NCI-H748 (cell line): ENCODE measurements at regions not wholly inside any gene's neighbourhood (a gene's known extent, or its start where the extent isn't known, plus 50 kb on each side); places are given as distances from the start of the nearest gene placed in this dataset.

ENCODE experiments used
- DNase-seq: peaks from one replicate; lab custom pipeline; 2025; ENCODE audit not compliant: unreplicated experiment; lab: John Stamatoyannopoulos, UW

DNA sequence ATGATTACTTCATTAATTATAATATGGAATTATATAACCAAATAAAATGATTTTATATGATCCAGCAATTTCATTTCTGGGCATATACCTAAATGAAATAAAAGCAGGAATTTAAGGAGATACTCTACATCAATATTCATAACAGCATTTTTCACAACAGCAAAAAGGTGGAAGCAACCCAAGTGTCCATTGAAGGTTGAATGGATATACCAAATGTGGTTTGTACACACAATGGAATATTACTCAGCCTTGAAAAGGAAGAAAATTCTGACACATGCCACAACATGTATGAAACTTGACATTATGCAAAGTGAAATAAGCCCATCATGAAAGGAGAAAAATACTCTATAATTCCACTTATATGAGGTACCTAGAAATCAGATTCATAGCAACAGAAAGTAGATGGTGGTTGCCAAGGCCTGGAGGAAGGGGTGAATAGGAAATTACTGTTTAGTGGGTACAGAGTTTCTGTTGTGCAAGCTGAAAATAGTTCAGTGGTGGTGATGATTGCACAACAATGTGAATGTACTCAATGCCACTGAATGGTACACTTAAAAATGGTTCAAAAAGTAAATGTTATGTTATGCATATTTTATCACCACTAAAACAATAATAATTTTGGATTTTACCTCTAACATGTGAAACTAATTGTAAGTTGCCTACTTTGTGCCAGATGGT is 471.5 kb downstream of the SPRY1 start:
- no peak for DNase-seq

DNA sequence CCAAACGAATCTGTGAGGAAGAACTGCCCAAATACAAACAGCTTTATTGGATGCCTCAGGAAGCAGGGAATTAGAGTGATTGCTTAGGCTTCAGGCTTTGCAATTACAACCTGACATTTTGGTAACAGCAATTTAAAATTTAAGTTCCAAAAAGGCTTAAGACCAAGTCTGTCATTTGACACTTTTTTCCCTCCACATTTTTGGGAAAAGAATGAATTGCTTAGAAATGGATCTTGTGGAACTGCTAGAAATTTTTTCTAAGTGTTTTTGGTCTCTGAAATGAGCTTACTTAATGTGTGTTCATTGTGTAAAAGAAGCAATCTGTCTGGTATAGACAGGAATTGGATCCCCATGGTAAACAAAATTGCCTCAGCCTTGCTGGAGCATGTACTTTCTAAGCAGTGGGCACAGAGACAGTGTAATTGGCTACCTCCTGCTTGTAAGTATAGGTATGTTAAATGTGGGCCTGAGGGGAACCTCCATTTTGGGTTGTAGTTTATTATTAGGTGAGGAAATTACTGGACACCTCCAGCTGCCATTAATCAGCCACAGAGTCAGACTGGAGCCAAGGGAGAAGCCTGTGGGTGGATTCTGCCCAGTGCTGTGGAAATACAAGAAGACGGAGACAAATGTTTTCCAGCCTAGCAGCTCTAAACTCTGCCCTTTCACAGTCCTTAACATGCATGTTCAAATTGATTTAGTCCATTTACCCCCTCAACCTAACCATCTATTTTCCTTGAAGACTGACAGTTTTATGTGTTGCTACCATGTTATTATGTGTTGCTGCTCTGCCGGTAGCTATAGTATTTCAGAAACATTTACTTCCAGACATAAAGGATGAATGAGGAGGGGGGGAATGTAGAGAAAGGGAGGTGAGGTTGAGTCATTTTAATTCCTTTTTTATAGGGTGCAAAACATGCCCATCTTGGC is 473.0 kb downstream of the SPRY1 start:
- peak; percentile 57 for DNase-seq

DNA sequence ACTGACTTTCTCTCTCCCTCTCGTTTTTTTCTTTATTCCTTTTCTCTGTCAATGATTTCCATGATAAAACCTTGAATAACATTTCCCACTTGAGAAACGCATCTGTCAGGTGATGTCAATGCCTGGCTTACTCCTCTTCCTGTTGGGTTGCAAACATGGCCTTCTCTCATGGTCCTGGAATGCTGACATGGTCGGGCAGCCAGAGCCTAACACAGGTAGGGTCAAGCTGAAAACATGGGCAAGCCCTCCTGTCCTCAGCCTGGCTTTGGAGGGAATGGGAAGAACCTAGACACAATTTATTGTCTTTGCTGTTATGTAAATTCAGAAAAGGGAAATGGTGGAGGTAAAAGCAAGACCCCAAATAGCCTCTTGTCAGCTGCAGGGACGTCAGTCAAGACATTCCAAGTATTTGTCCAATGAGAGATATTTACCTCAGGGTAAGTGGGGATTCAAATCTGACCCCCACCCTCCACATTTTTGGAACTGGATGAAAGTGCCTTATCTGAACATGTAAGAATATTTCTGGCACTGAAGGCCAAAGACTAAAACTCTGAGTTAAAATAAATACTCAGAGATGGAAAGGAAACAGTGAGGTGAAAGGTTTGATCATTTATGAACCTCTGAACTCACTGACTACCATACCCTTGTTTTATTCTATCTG is 473.8 kb downstream of the SPRY1 start:
- DNase-seq, result peak; percentile 19

DNA sequence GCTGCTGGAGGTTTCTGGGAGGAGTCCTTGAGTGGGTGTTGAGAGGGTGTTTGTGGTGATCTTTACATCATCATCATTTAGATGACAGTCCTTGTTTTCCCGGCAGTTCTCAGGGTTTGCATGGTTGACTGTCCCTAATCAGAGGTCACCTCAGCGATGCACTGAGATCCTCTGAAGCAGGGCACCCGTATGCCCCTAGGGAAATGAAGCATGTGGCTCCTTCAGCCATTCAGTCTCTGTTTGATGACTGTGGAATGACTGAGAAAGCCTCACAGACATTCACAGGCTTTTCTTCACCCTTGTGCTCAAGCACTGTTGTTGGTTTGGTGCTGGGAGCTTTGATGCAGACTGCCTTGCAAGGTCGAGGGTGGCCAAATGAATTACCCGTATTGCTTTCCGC is 474.7 kb downstream of the SPRY1 start:
- DNase-seq, result no peak

DNA sequence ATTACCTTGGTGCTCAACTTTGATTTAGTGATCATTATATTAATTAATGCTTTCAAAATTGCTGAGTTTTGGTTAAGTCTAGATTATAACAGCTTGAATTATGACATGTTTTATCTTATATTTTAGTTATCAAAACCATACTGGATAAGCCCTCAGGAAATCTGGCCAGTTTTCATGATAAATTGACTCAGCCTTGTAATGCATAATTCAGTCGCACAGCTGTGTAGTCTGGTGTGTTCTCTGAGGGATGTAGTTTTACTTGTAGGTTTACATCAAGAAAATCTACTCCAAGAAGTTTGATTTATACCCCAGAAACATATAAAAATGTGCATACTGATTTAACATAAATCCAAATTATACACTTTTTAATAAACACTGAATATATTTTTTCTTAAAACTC is 477.5 kb downstream of the SPRY1 start:
- no peak for DNase-seq

DNA sequence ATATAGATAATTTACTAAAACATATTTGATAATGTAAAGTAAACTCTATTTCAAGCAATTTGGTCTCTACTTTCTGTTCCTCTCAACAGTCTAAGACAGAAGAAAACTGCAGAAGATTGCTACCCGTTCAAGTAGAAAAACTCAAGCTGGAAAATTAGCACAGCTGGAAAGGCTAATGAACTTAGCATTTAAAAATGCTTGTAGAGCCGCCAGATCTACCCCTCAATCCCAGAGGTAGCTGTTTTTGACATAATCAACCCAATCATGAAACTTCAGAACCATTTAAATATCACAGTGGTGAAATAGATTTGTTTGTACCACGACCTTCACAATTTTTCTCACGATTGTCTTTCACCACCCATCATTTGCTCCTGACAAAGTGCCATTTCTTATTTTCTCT is 479.5 kb downstream of the SPRY1 start:
- no peak for DNase-seq

DNA sequence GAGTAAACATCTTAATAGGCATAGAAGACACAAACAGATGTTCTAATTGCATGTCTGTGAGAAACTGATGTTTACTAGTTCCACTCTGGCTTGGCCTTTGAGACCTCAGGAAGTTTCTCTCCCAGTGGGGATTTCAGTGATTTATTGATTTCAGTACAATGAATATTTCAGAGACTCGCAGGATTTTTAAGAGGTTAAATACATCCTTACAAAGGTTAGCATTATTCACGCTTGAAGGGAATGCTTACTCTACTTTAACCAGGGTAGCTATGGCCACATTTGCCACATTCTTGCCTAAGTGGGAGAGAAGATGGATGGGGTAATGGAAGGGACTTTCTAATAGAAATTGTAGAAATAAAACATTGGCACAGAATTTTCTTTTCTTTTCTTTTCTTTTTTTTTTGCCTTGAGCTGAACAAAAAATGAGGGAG is 480.1 kb downstream of the SPRY1 start:
- no peak for DNase-seq

DNA sequence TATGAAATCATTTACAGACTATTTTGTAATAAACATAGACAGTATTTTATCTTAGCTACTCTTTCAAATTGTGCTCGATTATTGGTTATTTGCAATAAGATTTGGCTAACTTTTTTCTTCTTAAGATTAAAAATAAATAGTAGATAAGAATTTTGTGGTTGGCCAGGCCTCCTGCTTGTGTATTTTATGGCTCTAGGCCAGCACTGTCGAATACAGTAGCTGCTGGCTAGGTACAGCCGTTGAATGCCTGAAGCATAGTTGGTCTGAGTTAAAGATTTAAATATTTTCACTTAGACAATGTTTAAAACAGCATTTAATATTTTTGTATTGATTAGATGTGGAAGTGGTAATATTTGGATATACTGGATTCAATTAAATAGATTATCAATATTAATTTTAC is 481.0 kb downstream of the SPRY1 start:
- no peak for DNase-seq

DNA sequence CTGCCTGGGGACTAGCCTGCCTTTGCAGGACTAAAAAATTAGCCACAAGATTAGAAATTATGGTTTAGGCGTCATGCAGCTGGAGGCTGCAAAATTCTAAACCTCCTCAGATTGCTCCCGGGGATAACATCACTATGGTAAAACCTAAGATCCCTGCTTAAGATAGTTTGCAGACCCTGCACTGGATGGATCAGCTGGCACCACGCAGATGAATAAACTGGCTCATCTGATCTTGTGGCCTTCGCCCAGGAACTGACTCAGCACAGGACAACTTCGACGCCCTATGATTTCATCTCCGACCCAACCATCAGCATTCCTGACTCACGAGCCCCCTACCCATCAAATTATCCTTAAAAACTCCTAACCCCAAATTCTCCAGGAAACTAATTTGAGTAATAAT is 482.4 kb downstream of the SPRY1 start:
- no peak for DNase-seq

DNA sequence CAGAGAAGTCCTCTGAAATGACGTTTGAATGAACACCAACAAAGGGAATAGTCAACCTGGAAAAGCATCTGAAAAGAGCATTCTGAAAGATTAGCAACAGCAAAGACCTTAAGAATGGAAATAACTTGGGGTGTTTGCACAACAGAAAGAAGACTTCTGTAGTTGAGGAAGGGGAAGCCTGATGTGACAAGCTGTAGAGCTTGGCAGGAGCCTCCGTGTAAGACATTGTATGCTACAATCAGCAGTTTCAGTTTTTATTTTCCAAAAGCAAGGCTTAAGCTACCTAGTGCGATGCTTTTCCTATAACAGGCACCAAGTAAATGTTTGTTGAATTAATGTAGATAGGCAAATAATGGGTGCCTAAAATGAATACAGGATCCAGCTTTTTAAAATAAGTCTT is 484.0 kb downstream of the SPRY1 start:
- no peak for DNase-seq

DNA sequence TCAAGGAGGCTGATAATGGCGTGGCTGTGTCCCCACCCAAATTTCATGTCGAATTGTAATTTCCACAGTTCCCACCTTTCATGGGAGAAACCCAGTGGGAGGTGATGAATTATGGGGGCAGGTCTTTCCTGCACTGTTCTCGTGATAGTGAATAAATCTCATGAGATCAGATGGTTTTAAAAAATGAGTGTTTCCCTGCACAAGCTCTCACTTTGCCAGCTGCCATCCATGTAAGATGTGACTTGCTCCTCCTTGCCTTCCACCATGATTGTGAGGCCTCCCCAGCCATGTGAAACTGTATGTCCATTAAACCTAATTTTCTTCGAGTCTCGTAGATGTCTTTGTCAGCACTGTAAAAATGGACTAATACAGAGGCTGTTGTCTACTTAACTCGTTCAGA is 488.3 kb downstream of the SPRY1 start:
- no peak for DNase-seq

DNA sequence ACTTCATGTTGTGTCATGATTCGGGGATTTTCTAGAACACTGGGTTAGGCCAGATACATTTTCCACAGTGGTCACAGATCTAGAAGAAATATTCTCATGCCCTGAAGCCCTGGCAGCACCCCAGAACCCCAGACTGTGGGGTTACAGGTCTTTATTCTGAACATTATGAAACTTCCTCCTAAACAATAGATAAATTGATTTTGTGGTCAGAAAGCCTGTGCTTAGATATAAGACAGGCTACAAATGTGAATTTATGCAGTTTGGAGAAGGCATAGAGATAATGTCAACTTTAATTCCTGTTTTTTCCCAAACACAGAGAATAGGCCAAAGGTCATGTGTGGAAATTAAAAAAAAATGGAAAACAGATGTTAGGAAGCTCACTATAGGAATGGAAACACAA is 492.9 kb downstream of the SPRY1 start:
- DNase-seq, result no peak

DNA sequence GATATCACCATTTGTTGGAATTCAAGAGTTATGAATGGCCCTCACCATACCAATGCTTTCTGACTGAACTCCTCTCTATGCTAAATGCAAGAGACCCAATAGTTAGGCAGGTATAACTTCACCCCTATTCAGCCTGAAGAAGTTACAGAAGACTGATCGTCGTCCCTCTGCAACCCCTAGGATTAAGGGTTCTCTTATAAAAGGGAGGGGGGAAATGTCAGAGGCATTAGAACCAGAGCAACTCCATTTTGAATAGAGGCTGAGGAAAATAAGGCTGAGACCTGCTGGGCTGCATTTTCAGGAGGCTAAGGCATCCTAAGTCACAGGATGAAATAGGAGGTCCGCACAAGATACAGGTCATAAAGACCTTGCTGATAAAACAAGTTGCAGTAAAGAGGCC is 494.3 kb downstream of the SPRY1 start:
- DNase-seq, result no peak

DNA sequence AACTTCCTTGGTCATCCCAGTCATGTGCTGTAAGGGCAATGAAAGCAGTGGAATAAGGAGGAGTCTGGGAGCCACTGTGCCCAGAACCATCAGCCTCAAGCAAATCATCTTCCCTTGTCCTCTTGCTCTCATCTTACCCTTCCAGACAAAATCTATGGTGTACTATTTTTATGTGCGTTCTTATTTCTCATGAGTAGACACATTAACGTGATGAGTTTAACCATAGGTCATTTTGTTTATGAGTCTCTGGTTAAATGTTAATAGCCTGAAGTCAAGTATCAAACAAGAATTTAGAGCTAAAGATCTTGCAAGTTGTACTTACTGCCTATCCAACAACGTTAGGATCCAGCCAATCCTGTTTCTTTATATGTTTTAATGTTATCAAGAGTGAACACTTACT is 495.3 kb downstream of the SPRY1 start:
- no peak for DNase-seq

DNA sequence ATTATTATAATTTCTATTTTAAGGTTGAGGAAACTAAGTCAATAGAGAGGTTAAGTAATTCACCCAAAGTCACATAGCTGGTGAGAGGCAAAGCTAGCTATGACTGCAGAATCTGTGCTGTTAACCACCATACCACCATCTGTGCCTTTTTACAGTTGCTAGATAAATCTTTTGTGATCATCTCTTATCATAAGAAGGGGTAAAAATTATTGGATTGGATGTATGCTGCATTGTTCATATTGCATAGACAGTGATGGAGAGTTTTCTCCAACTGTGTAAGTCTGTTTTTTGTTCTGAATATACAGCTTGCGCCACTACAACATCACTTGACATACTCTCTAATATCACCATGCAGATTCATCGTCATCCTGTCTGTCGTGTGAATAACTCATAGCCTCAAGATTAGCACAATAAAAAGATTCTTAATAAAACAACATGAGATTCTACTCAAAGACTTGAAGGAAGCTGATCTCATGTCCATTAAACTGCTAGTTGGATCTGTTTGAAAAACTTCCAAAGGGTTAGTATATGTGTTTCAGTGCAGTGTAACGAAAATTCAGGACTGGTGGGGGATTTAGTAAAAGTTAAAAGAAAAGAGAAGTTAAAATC is 495.9 kb downstream of the SPRY1 start:
- no peak for DNase-seq

DNA sequence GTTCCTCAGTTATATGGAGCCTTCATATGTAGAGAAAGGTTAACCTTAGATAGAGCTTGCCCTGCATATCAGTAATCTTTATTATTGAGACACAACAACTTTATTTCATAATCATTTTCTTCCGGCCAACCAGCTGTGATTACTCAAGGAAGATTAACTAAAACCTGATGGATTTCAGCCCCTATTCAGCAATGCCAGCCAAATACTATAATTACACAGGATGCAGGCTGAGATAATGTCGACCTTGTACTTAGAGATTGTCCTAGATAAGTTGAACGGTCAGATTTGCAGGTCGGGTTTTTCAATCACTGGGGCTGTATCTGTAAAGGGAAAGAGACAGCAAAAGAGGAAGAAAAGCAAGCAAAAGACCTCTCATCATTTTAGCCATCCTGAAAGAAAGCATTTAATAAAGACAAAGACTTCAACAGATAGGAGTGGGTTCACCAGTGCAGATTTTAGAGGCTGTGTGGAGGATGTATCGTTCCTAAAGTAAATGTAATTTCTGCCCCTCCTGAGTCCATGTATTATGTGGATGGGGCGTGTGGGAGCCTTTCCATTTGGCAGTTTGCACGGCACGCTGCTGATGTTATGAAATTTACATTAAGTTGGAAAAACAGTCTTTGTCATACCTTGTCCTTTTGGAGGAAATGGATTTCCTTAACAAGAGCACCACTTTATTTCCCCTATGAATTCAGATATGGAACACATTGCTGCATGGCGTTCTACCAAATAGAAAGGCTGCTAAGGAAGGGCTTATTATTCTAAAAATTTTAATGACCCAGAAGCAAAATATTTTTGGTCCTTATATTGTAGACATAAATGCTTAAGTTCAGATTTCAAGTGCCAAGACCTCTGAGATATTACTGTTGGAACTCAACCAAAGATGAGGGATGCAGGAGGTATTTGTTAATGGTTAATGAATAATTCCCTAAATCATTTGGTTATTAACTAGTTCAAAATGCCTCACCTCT is 496.7 kb downstream of the SPRY1 start:
- DNase-seq, result peak; percentile 60

DNA sequence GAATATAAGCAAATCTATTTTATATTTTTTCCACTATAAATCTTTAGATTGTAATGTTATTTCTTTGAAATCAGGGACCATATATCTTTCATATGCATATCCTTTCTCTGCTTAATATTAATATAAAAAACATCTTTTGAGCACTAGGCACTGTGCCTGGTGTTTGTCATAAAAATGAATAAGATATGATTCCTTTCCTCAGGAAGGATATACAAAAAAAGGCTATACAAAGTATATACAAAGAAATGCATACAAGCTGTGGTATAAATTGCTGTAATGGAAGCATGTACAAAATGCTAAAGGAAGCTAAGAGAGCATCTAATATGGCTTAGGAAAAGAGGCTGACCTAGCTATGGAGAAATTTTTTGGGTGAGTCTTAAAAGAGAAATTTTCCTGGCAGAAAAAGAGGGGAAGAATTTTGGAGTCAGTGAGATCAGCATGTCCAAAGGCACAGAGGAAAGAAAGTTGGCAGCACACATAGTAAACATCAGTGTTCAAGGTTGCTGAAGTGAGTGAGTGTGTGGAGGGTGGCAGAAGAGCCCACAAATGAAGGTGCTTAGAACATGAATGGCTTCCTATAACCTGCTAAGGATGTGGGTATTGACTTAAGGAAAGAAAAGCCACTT is 500.0 kb downstream of the SPRY1 start:
- no peak for DNase-seq

DNA sequence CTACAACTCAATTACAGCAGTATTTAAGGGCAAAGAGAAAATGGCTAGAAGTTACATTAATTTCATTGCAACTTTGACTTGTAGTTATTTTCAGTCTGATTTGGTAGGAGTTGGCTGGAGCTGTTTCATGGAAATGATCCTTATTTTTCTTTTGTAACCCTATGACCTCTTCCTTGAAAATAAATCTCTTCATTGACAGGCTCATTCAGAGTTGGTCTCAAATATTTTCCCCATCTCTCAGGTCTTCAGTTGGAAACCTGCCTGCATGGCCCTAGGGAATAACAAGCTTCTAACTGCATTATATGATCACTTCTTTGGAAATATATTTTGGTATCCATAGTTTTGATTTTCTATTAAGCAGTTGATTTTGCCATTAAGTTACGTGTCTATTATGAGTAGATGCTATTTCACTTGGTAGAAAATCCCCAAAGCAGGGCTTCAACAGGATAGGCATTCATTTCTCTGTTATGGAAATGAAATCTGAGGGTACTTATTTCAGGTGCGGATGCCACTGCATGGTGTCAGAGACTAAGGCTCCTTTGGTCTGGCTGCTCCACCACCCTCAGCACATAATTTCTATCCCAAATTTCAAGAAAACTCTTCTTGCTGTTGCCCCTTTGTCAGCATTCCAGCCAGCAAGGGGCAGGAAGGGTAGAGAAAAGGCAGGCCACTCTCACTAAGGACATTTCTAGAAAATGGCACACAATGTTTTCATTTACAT is 502.5 kb downstream of the SPRY1 start:
- no peak for DNase-seq

DNA sequence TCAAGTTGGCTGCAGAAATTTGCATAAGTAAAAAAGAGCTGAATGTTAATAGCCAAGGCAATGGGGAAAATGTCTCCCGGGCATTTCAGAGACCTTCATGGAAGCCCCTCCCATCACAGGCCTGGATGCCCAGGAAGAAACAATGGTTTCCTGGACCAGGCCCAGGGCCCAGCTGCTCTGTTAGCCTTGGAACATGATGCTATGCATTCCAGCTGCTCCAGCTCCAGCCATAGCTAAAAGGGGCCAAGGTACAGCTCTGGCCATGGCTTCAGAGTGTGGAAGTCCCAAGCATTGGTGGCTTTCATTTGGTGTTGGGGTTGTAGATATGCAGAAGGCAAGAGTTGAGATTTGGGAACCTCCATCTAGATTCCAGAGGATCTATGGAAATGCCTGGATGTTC is 508.3 kb downstream of the SPRY1 start:
- DNase-seq, result no peak
